Gastrocnemius medialis (tissue), 4 donors: ENCODE measurements at regions not wholly inside any gene's neighbourhood (a gene's known extent, or its start where the extent isn't known, plus 50 kb on each side); places are given as distances from the start of the nearest gene placed in this dataset.
"Not testable (repeated sequence)": the region's sequence is repeated elsewhere in the genome, so short reads cannot be mapped to it uniquely, and the experiment has no call there.

ENCODE experiments used
- CTCF ChIP-seq, 5 experiments: fragments of 450-650 bp in 3 of 5; fragments of 200-600 bp in 2 of 5; sonication (generic) in 2 of 5; IDR thresholded peaks in 4 of 5; conservative IDR thresholded peaks in 1 of 5; 1 replicate in 4 of 5; 2 replicates in 1 of 5; pipeline ENCODE4 v1.5.1; 2016 to 2019; ENCODE audit warnings: antibody characterized with exemption in 5 of 5, mild to moderate bottlenecking in 3 of 5, moderate library complexity in 3 of 5
- POLR2A ChIP-seq, 2 donors: fragments of 450-650 bp; IDR thresholded peaks; one replicate each; pipeline ENCODE4 v1.6.1; 2017; ENCODE audit warnings: antibody characterized with exemption in 2 of 2, mild to moderate bottlenecking in 2 of 2, moderate library complexity in 2 of 2

GRCh38 chr20:23292311-23292710, 58.3 kb upstream of the NXT1 start:
- TF ChIP-seq CTCF (IDR thresholded peaks at IDR 0.05 in 4 of 5, conservative IDR thresholded peaks at IDR 0.05 in 1 of 5); POLR2A (IDR thresholded peaks at IDR 0.05): not testable (repeated sequence)
